ENCODE measurements at regions not wholly inside any gene's neighbourhood (a gene's known extent, or its start where the extent isn't known, plus 50 kb on each side); places are given as distances from the start of the nearest gene placed in this dataset.

DNA sequence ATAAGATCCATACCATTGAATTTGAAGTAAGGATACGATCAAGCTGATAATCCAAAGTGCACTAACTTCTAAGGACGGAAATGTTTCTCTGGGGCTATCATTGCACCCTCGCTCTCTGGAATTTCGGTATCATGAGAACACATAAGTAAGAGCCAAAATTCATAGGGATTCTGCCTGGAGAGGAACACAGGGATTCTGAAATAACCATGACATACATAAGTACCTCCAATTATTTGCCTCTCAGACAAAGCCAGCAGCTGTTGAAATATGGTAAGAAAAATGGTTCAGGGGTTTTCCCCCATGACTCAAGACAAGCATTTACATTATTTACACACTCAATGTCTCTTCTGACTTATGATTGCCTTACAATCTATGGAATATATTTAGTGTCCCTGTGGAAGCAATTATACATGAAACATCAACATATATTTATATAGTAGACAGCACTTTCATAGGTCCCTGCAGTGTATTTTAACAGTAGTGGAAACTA is 1123.6 kb upstream of the SEL1L start:
- H3K36me3 Mint-ChIP-seq (ENCODE audit: low read depth), result no peaks in the 10 kb centered on the region
- ChIA-PET CTCF (no interaction called here), POLR2A (no interaction called here)
- ATAC-seq (ENCODE audit: poor library complexity) (no peak), DNase-seq (no peak)
- H3K4me3 Mint-ChIP-seq, result no peak overlapping the region
- intact Hi-C loops (cut with DNase I, micrococcal nuclease), result no loop called here
- no peaks in the 10 kb centered on the region for H3K4me1 Mint-ChIP-seq (ENCODE audit: low read depth)
- H3K36me3 ChIP-seq (ENCODE audit: insufficient read depth, low read length), result no peaks in the 10 kb centered on the region
- no peak overlapping the region for H3K27ac ChIP-seq (ENCODE audit: low read depth in 1 of 2, low read length in 2 of 2)
- H3K4me1 ChIP-seq (ENCODE audit: insufficient read depth, low read length), result no peaks in the 10 kb centered on the region
- H3K9me3 Mint-ChIP-seq, result no peaks in the 10 kb centered on the region
- H3K27ac Mint-ChIP-seq, result no peak overlapping the region
- no peaks in the 10 kb centered on the region for H3K27me3 ChIP-seq (ENCODE audit: control insufficient read depth in 1 of 2, insufficient read depth in 2 of 2, low read length in 2 of 2)
- H3K9me3 ChIP-seq (ENCODE audit: control insufficient read depth in 1 of 2, insufficient read depth in 1 of 2, low read length in 2 of 2), result peaks cover 0 to 5% of the 10 kb centered on the region in 2 experiments
- TF ChIP-seq, protein P1, sequence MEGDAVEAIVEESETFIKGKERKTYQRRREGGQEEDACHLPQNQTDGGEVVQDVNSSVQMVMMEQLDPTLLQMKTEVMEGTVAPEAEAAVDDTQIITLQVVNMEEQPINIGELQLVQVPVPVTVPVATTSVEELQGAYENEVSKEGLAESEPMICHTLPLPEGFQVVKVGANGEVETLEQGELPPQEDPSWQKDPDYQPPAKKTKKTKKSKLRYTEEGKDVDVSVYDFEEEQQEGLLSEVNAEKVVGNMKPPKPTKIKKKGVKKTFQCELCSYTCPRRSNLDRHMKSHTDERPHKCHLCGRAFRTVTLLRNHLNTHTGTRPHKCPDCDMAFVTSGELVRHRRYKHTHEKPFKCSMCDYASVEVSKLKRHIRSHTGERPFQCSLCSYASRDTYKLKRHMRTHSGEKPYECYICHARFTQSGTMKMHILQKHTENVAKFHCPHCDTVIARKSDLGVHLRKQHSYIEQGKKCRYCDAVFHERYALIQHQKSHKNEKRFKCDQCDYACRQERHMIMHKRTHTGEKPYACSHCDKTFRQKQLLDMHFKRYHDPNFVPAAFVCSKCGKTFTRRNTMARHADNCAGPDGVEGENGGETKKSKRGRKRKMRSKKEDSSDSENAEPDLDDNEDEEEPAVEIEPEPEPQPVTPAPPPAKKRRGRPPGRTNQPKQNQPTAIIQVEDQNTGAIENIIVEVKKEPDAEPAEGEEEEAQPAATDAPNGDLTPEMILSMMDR (IDR thresholded peaks at IDR 0.05), result no peak
- H3K27me3 Mint-ChIP-seq, result no peaks in the 10 kb centered on the region
- H3K4me3 ChIP-seq (ENCODE audit: low read length), result no peak overlapping the region

DNA sequence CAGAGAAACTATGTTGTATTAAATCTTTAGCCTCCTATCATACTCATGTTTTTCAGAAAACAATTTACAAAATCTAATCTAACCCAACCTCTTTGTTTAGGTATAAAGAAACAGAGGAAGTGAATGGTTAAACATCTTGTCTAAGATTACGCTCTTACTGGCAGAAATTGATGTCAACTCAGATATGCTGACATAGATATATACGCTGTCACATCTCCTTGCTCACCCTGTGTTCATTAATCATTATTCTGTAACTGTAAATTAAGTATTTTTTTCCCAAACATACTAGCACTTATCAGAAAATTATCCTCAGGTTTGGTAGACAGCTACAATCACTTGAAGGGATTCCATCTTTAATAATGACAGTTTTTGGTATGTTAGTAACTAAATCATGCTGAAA is 1127.6 kb upstream of the SEL1L start:
- no peaks in the 10 kb centered on the region for H3K4me1 Mint-ChIP-seq (ENCODE audit: low read depth)
- H3K27ac Mint-ChIP-seq, result no peak overlapping the region
- no peaks in the 10 kb centered on the region for H3K27me3 Mint-ChIP-seq
- H3K36me3 Mint-ChIP-seq (ENCODE audit: low read depth), result no peaks in the 10 kb centered on the region
- no peak for DNase-seq
- no peak for ATAC-seq (ENCODE audit: poor library complexity)
- no peaks in the 10 kb centered on the region for H3K36me3 ChIP-seq (ENCODE audit: insufficient read depth, low read length)
- POLR2A ChIA-PET, result no interaction called here
- intact Hi-C loops (cut with DNase I, micrococcal nuclease), result no loop called here
- H3K4me3 Mint-ChIP-seq, result no peak overlapping the region
- no peak overlapping the region for H3K4me3 ChIP-seq (ENCODE audit: low read length)
- H3K9me3 Mint-ChIP-seq, result peaks cover 5% of the 10 kb centered on the region
- no peaks in the 10 kb centered on the region for H3K27me3 ChIP-seq (ENCODE audit: control insufficient read depth in 1 of 2, insufficient read depth in 2 of 2, low read length in 2 of 2)
- TF ChIP-seq, protein P1 (IDR thresholded peaks at IDR 0.05), result no peak
- CTCF ChIA-PET, result no interaction called here
- H3K4me1 ChIP-seq (ENCODE audit: insufficient read depth, low read length), result no peaks in the 10 kb centered on the region
- peaks cover 0 to 4% of the 10 kb centered on the region in 2 experiments for H3K9me3 ChIP-seq (ENCODE audit: control insufficient read depth in 1 of 2, insufficient read depth in 1 of 2, low read length in 2 of 2)
- H3K27ac ChIP-seq (ENCODE audit: low read depth in 1 of 2, low read length in 2 of 2), result no peak overlapping the region

DNA sequence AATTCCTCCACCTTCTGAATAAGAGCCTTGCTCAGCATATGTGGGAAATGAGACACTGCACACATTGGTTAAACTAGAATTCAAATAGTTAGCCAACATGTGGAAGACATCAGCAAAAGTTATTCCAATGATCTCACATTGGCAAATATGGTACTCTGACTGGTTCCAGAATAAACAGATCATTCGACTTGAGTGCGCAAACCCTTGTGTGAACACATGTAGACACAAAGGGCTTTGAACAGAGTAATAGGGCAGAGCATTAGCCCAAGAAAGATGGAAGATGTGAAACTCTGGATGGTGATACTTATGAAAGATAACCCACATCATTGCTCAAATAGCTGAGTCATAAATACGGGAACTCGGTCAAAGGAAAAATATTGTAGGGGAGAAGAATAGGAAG is 1133.4 kb upstream of the SEL1L start:
- Mint-ChIP-seq H3K4me3 (no peak overlapping the region), H3K27ac (no peak overlapping the region), H3K36me3 (ENCODE audit: low read depth) (no peaks in the 10 kb centered on the region), H3K27me3 (no peaks in the 10 kb centered on the region), H3K9me3 (peaks cover 10% of the 10 kb centered on the region), H3K4me1 (ENCODE audit: low read depth) (no peaks in the 10 kb centered on the region)
- no peak for ATAC-seq (ENCODE audit: poor library complexity)
- TF ChIP-seq, protein P1 (IDR thresholded peaks at IDR 0.05), result no peak
- ChIA-PET POLR2A (no interaction called here), CTCF (no interaction called here)
- Histone ChIP-seq H3K36me3 (ENCODE audit: insufficient read depth, low read length) (no peaks in the 10 kb centered on the region), H3K27me3 (ENCODE audit: control insufficient read depth in 1 of 2, insufficient read depth in 2 of 2, low read length in 2 of 2) (no peaks in the 10 kb centered on the region), H3K4me3 (ENCODE audit: low read length) (no peak overlapping the region), H3K9me3 (ENCODE audit: control insufficient read depth in 1 of 2, insufficient read depth in 1 of 2, low read length in 2 of 2) (peaks cover 0 to 4% of the 10 kb centered on the region in 2 experiments), H3K4me1 (ENCODE audit: insufficient read depth, low read length) (no peaks in the 10 kb centered on the region), H3K27ac (ENCODE audit: low read depth in 1 of 2, low read length in 2 of 2) (no peak overlapping the region)
- intact Hi-C loops (cut with DNase I, micrococcal nuclease), result no loop called here
- no peak for DNase-seq

All from CD4-positive, alpha-beta T cell (primary cell).